Hepatocyte (in vitro differentiated cells): ENCODE measurements at regions not wholly inside any gene's neighbourhood (a gene's known extent, or its start where the extent isn't known, plus 50 kb on each side); places are given as distances from the start of the nearest gene placed in this dataset.

ENCODE experiments used
- DNase-seq: peaks from one replicate; pipeline ENCODE4 v3.0.0-alpha.2; 2016; ENCODE audit warnings: low spot score
- H2AFZ ChIP-seq: fragments of 200-600 bp; sonication (generic); 2 replicates; pipeline ENCODE4 v1.6.0; 2016; ENCODE audit warnings: antibody characterized with exemption, mild to moderate bottlenecking
- H3K27ac ChIP-seq: fragments of 200-600 bp; sonication (generic); 2 replicates; pipeline ENCODE4 v1.5.1; 2016; ENCODE audit warnings: mild to moderate bottlenecking
- H3K27me3 ChIP-seq: fragments of 200-600 bp; sonication (generic); 2 replicates; pipeline ENCODE4 v1.6.1; 2016
- H3K36me3 ChIP-seq: fragments of 200-600 bp; sonication (generic); replicated peaks from 2 replicates; pipeline ENCODE4 v1.5.1; 2016; ENCODE audit warnings: low read depth; ENCODE audit not compliant: insufficient read depth
- H3K4me1 ChIP-seq: fragments of 200-600 bp; sonication (generic); 2 replicates; pipeline ENCODE4 v1.5.1; 2016; ENCODE audit warnings: mild to moderate bottlenecking, moderate library complexity; ENCODE audit not compliant: insufficient read depth
- H3K4me2 ChIP-seq: fragments of 200-600 bp; sonication (generic); 2 replicates; pipeline ENCODE4 v1.6.0; 2016
- H3K4me3 ChIP-seq: fragments of 200-600 bp; sonication (generic); 2 replicates; pipeline ENCODE4 v1.5.1; 2016; ENCODE audit warnings: mild to moderate bottlenecking
- H3K79me2 ChIP-seq: fragments of 200-600 bp; sonication (generic); 2 replicates; pipeline ENCODE4 v1.6.0; 2017; ENCODE audit warnings: mild to moderate bottlenecking
- H3K9me2 ChIP-seq: fragments of 200-600 bp; sonication (generic); replicated peaks from 2 replicates; pipeline ENCODE4 v1.6.0; 2017; ENCODE audit warnings: mild to moderate bottlenecking; ENCODE audit not compliant: insufficient read depth
- H3K9me3 ChIP-seq: fragments of 200-600 bp; sonication (generic); 2 replicates; pipeline ENCODE4 v1.5.1; 2016; ENCODE audit warnings: low read depth, mild to moderate bottlenecking
- H4K20me1 ChIP-seq: fragments of 200-600 bp; sonication (generic); 2 replicates; pipeline ENCODE4 v1.6.0; 2016; ENCODE audit warnings: mild to moderate bottlenecking; ENCODE audit not compliant: insufficient read depth, poor library complexity, severe bottlenecking
- CTCF ChIP-seq: fragments of 200-600 bp; sonication (generic); IDR thresholded peaks from 2 replicates; pipeline ENCODE4 v1.5.1; 2016; ENCODE audit warnings: antibody characterized with exemption, mild to moderate bottlenecking; ENCODE audit not compliant: poor library complexity
- EZH2 ChIP-seq: fragments of 200-600 bp; sonication (generic); IDR thresholded peaks from 2 replicates; pipeline ENCODE4 v1.6.1; 2016; ENCODE audit warnings: antibody characterized with exemption, mild to moderate bottlenecking, borderline replicate concordance
- EZH2phosphoT487 ChIP-seq: fragments of 200-600 bp; sonication (generic); IDR thresholded peaks from one replicate; pipeline ENCODE4 v1.6.1; 2018; ENCODE audit warnings: antibody characterized with exemption, mild to moderate bottlenecking, low read depth, moderate library complexity; ENCODE audit not compliant: unreplicated experiment, severe bottlenecking
- WGBS: methylation state at CpG from one replicate; pipeline ENCODE4 v1.1.6; 2016; ENCODE audit warnings: low lambda C conversion rate; ENCODE audit errors: missing lambda C conversion rate; 5-methylcytosine and 5-hydroxymethylcytosine counted together

GRCh38 chr3:161859865-161860450 is 363.4 kb downstream of the OTOL1 start:
- H3K27me3 ChIP-seq, result no peaks in the 10 kb centered on the region
- no peaks in the 10 kb centered on the region for H3K79me2 ChIP-seq
- no peak for TF ChIP-seq EZH2phosphoT487
- TF ChIP-seq CTCF, result no peak
- no peaks in the 10 kb centered on the region for H3K9me3 ChIP-seq
- WGBS, result 34% methylated on average over 4 of the region's 4 CpGs
- H4K20me1 ChIP-seq, result no peaks in the 10 kb centered on the region
- DNase-seq, result no peak
- H3K27ac ChIP-seq, result peak overlapping the region; percentile 2
- H3K9me2 ChIP-seq, result no peaks in the 10 kb centered on the region
- peak overlapping the region; percentile 64 for H2AFZ ChIP-seq
- peaks cover 12% of the 10 kb centered on the region for H3K4me1 ChIP-seq
- H3K4me3 ChIP-seq, result no peak overlapping the region
- no peaks in the 10 kb centered on the region for H3K36me3 ChIP-seq
- H3K4me2 ChIP-seq, result peak overlapping the region; percentile 46

- Histone ChIP-seq H3K79me2 (no peaks in the 10 kb centered on the region), H3K4me2 (no peak overlapping the region), H3K4me3 (no peak overlapping the region), H3K36me3 (no peaks in the 10 kb centered on the region), H3K27me3 (no peaks in the 10 kb centered on the region), H3K4me1 (peaks cover 9% of the 10 kb centered on the region), H4K20me1 (no peaks in the 10 kb centered on the region), H3K9me3 (no peaks in the 10 kb centered on the region), H3K9me2 (no peaks in the 10 kb centered on the region), H2AFZ (no peak overlapping the region), H3K27ac (no peak overlapping the region)
- no peak for DNase-seq
- 95% methylated on average over 1 of the region's 1 CpG for WGBS
- no peak for TF ChIP-seq EZH2
- no peak for TF ChIP-seq CTCF
- TF ChIP-seq EZH2phosphoT487, result no peak
Measured at GRCh38 chr3:161863775-161864174, 367.2 kb downstream of the OTOL1 start.

GRCh38 chr3:161866176-161866575 is 369.6 kb downstream of the OTOL1 start:
- no peaks in the 10 kb centered on the region for H4K20me1 ChIP-seq
- H3K79me2 ChIP-seq, result no peaks in the 10 kb centered on the region
- H3K36me3 ChIP-seq, result no peaks in the 10 kb centered on the region
- WGBS, result 79% methylated on average over 1 of the region's 1 CpG
- H2AFZ ChIP-seq, result no peak overlapping the region
- DNase-seq, result no peak
- H3K4me1 ChIP-seq, result no peaks in the 10 kb centered on the region
- H3K27ac ChIP-seq, result no peak overlapping the region
- no peak overlapping the region for H3K4me2 ChIP-seq
- no peak overlapping the region for H3K4me3 ChIP-seq
- no peaks in the 10 kb centered on the region for H3K9me3 ChIP-seq
- TF ChIP-seq EZH2phosphoT487 (no peak), EZH2 (no peak), CTCF (no peak)
- no peaks in the 10 kb centered on the region for H3K9me2 ChIP-seq
- H3K27me3 ChIP-seq, result no peaks in the 10 kb centered on the region

GRCh38 chr3:161875483-161875882 is 378.9 kb downstream of the OTOL1 start:
- WGBS, result 70% methylated on average over 1 of the region's 1 CpG
- Histone ChIP-seq H3K9me2 (no peaks in the 10 kb centered on the region), H3K79me2 (no peaks in the 10 kb centered on the region), H3K4me3 (no peak overlapping the region), H4K20me1 (no peaks in the 10 kb centered on the region), H3K4me1 (no peaks in the 10 kb centered on the region), H2AFZ (no peak overlapping the region), H3K27ac (no peak overlapping the region), H3K27me3 (no peaks in the 10 kb centered on the region), H3K9me3 (no peaks in the 10 kb centered on the region), H3K4me2 (no peak overlapping the region), H3K36me3 (no peaks in the 10 kb centered on the region)
- DNase-seq, result no peak
- no peak for TF ChIP-seq EZH2
